NB4 (cell line): ENCODE measurements at regions not wholly inside any gene's neighbourhood (a gene's known extent, or its start where the extent isn't known, plus 50 kb on each side); places are given as distances from the start of the nearest gene placed in this dataset.

Experiments used
- DNase-seq: peaks from one replicate; pipeline ENCODE4 v3.0.0; 2010; ENCODE audit warnings: low read depth
- H3K4me3 ChIP-seq: one replicate; pipeline ENCODE4 v1.5.1; 2011; ENCODE audit warnings: mild to moderate bottlenecking, low read depth, low read length, moderate library complexity
- CTCF ChIP-seq: IDR thresholded peaks from one replicate; pipeline ENCODE4 v1.5.1; 2012; ENCODE audit warnings: low read depth, low read length
- MAX ChIP-seq: IDR thresholded peaks from 2 replicates; pipeline ENCODE4 v1.6.1; 2011; ENCODE audit warnings: low read depth, low read length
- MYC ChIP-seq: IDR thresholded peaks from 2 replicates; pipeline ENCODE4 v1.6.1; 2011; ENCODE audit warnings: low read depth, low read length
- POLR2A ChIP-seq: IDR thresholded peaks from 2 replicates; pipeline ENCODE4 v1.6.1; 2011; ENCODE audit warnings: mild to moderate bottlenecking; ENCODE audit not compliant: insufficient read length; ENCODE audit errors: extremely low read depth

GRCh38 chr12:105864901-105865300 lies 273.9 kb downstream of the NUAK1 start:
- DNase-seq = no peak
- H3K4me3 ChIP-seq = no peak overlapping the region
- no peak for TF ChIP-seq MAX
- no peak for TF ChIP-seq MYC

- TF ChIP-seq POLR2A (no peak), MYC (no peak), MAX (no peak), CTCF (no peak)
- no peak overlapping the region for H3K4me3 ChIP-seq
- DNase-seq = no peak
These were observed 272.9 kb downstream of the NUAK1 start for GRCh38 chr12:105865886-105866285.

GRCh38 chr12:105874121-105874520 lies 264.6 kb downstream of the NUAK1 start:
- TF ChIP-seq POLR2A = no peak
- no peak for DNase-seq

GRCh38 chr12:105876396-105876927 lies 262.3 kb downstream of the NUAK1 start:
- no peak for TF ChIP-seq MAX
- no peak for TF ChIP-seq CTCF
- no peak for TF ChIP-seq MYC
- TF ChIP-seq POLR2A = no peak
- no peak overlapping the region for H3K4me3 ChIP-seq
- DNase-seq = no peak

More at GRCh38 chr12:105874121-105874520, 264.6 kb downstream of the NUAK1 start:
- no peak overlapping the region for H3K4me3 ChIP-seq

GRCh38 chr12:105878964-105879363 lies 259.8 kb downstream of the NUAK1 start:
- no peak for TF ChIP-seq POLR2A
- DNase-seq = no peak
- H3K4me3 ChIP-seq = no peak overlapping the region

- TF ChIP-seq CTCF (no peak), MYC (no peak), POLR2A (no peak), MAX (no peak)
- DNase-seq = no peak
- no peak overlapping the region for H3K4me3 ChIP-seq
These were observed 257.8 kb downstream of the NUAK1 start for GRCh38 chr12:105880824-105881388.

- H3K4me3 ChIP-seq = no peak overlapping the region
- no peak for DNase-seq
- TF ChIP-seq POLR2A (no peak), MYC (no peak), CTCF (no peak), MAX (no peak)
These were observed 256.4 kb downstream of the NUAK1 start for GRCh38 chr12:105882404-105882803.
